ENCODE measurements at regions not wholly inside any gene's neighbourhood (a gene's known extent, or its start where the extent isn't known, plus 50 kb on each side); places are given as distances from the start of the nearest gene placed in this dataset.

DNA sequence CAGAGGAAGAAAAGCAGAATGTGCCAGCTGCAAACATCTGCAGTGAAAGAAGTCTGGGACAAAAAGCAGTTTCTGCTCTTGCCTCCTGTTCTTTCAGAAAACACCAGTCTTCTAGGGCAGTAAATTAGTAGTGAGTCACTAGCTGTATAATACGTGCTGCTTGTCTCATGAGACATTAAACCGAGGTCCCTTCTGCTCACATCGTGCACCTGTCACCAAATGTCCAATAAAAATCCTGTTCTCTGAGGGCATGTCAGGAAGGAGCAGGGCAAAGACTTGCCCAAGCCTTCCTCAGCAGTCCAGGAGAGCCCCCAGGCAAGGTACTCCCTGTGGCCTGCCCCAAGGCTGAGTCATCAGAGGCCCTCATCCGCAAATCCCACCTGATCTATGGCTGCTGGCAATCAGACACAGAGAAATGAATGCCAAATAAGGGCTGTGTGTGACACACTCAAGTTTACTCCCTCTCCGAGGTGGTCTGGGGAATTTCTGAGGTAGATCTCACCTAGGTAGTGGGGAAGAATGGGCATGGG is 255.3 kb upstream of the SMARCA2 start:
- Histone ChIP-seq H3K4me2 (no peak overlapping the region), H3K36me3 (replicated peaks; ENCODE audit: insufficient read depth, low read depth) (no peaks in the 10 kb centered on the region), H3K27ac (no peak overlapping the region), H3K79me2 (no peaks in the 10 kb centered on the region), H3K4me1 (ENCODE audit: insufficient read depth) (no peaks in the 10 kb centered on the region), H3K4me3 (no peak overlapping the region), H3K9me3 (ENCODE audit: low read depth) (no peaks in the 10 kb centered on the region), H3K9me2 (replicated peaks; ENCODE audit: insufficient read depth) (no peaks in the 10 kb centered on the region), H3K27me3 (no peaks in the 10 kb centered on the region), H2AFZ (no peak overlapping the region), H4K20me1 (ENCODE audit: insufficient read depth, poor library complexity, severe bottlenecking) (no peaks in the 10 kb centered on the region)
- 64% methylated on average over 5 of the region's 5 CpGs for WGBS (ENCODE audit: low lambda C conversion rate, missing lambda C conversion rate)
- no peak for DNase-seq (ENCODE audit: low spot score)
- TF ChIP-seq, protein P1, sequence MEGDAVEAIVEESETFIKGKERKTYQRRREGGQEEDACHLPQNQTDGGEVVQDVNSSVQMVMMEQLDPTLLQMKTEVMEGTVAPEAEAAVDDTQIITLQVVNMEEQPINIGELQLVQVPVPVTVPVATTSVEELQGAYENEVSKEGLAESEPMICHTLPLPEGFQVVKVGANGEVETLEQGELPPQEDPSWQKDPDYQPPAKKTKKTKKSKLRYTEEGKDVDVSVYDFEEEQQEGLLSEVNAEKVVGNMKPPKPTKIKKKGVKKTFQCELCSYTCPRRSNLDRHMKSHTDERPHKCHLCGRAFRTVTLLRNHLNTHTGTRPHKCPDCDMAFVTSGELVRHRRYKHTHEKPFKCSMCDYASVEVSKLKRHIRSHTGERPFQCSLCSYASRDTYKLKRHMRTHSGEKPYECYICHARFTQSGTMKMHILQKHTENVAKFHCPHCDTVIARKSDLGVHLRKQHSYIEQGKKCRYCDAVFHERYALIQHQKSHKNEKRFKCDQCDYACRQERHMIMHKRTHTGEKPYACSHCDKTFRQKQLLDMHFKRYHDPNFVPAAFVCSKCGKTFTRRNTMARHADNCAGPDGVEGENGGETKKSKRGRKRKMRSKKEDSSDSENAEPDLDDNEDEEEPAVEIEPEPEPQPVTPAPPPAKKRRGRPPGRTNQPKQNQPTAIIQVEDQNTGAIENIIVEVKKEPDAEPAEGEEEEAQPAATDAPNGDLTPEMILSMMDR (IDR thresholded peaks at IDR 0.05; ENCODE audit: poor library complexity): no peak
- TF ChIP-seq EZH2phosphoT487 (IDR thresholded peaks at IDR 0.05; ENCODE audit: low read depth, severe bottlenecking, unreplicated experiment) (no peak), EZH2 (IDR thresholded peaks at IDR 0.05; ENCODE audit: borderline replicate concordance) (no peak)

DNA sequence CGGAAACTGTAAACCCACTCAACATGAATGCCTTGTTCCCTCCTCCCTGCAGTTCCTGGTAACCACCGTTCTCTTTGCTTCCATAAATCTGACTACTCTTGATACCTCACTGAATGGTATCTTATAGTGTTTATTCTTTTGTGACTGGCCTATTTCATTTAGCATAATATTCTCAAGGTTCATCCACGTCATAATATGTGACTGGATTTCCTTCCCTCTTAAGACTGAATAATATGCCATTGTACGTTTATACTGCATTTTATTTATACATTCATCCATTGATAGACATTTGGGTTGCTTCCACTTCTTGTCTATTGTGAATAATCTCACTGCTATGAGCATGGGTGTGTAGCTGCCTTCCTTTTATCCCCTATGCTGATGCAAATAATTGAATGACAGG is 253.3 kb upstream of the SMARCA2 start:
- no peak overlapping the region for H3K4me3 ChIP-seq
- no peak for DNase-seq (ENCODE audit: low spot score)
- H3K27ac ChIP-seq: no peak overlapping the region
- 77% methylated on average over 4 of the region's 4 CpGs for WGBS (ENCODE audit: low lambda C conversion rate, missing lambda C conversion rate)
- H3K9me3 ChIP-seq (ENCODE audit: low read depth): no peaks in the 10 kb centered on the region
- H4K20me1 ChIP-seq (ENCODE audit: insufficient read depth, poor library complexity, severe bottlenecking): no peaks in the 10 kb centered on the region
- no peaks in the 10 kb centered on the region for H3K9me2 ChIP-seq (replicated peaks; ENCODE audit: insufficient read depth)
- no peaks in the 10 kb centered on the region for H3K79me2 ChIP-seq
- H3K4me1 ChIP-seq (ENCODE audit: insufficient read depth): no peaks in the 10 kb centered on the region
- H2AFZ ChIP-seq: no peak overlapping the region
- H3K4me2 ChIP-seq: no peak overlapping the region
- H3K27me3 ChIP-seq: no peaks in the 10 kb centered on the region
- H3K36me3 ChIP-seq (replicated peaks; ENCODE audit: insufficient read depth, low read depth): no peaks in the 10 kb centered on the region
- TF ChIP-seq, protein P1 (IDR thresholded peaks at IDR 0.05; ENCODE audit: poor library complexity): no peak
- TF ChIP-seq EZH2 (IDR thresholded peaks at IDR 0.05; ENCODE audit: borderline replicate concordance): no peak
- TF ChIP-seq EZH2phosphoT487 (IDR thresholded peaks at IDR 0.05; ENCODE audit: low read depth, severe bottlenecking, unreplicated experiment): no peak

DNA sequence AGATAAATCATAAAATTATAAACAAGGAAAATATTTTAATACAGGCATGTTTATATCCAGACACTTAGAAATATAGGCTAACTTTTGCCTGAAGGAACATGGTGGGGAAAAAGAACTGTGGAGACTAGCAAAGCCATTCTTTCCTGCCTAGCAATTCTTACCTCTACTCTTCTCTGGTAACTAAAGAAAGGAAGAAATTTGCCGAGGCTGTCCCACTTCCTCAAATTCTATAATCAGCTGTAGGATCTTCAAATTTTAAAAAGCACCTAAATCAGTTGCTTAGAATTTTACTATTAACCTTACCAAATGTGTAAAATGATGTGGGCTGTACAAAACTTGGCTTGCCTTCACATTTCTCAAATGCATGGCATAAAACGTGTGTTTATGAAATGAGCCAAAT is 249.1 kb upstream of the SMARCA2 start:
- WGBS (ENCODE audit: low lambda C conversion rate, missing lambda C conversion rate): 70% methylated on average over 2 of the region's 2 CpGs
- DNase-seq (ENCODE audit: low spot score): no peak
- H2AFZ ChIP-seq: no peak overlapping the region
- no peaks in the 10 kb centered on the region for H3K9me2 ChIP-seq (replicated peaks; ENCODE audit: insufficient read depth)
- H3K27ac ChIP-seq: no peak overlapping the region
- no peaks in the 10 kb centered on the region for H3K27me3 ChIP-seq
- H3K36me3 ChIP-seq (replicated peaks; ENCODE audit: insufficient read depth, low read depth): no peaks in the 10 kb centered on the region
- H3K4me2 ChIP-seq: no peak overlapping the region
- no peaks in the 10 kb centered on the region for H3K79me2 ChIP-seq
- no peaks in the 10 kb centered on the region for H3K9me3 ChIP-seq (ENCODE audit: low read depth)
- TF ChIP-seq, protein P1 (IDR thresholded peaks at IDR 0.05; ENCODE audit: poor library complexity): no peak
- no peak for TF ChIP-seq EZH2phosphoT487 (IDR thresholded peaks at IDR 0.05; ENCODE audit: low read depth, severe bottlenecking, unreplicated experiment)
- no peak for TF ChIP-seq EZH2 (IDR thresholded peaks at IDR 0.05; ENCODE audit: borderline replicate concordance)
- no peaks in the 10 kb centered on the region for H4K20me1 ChIP-seq (ENCODE audit: insufficient read depth, poor library complexity, severe bottlenecking)
- no peaks in the 10 kb centered on the region for H3K4me1 ChIP-seq (ENCODE audit: insufficient read depth)
- H3K4me3 ChIP-seq: no peak overlapping the region

DNA sequence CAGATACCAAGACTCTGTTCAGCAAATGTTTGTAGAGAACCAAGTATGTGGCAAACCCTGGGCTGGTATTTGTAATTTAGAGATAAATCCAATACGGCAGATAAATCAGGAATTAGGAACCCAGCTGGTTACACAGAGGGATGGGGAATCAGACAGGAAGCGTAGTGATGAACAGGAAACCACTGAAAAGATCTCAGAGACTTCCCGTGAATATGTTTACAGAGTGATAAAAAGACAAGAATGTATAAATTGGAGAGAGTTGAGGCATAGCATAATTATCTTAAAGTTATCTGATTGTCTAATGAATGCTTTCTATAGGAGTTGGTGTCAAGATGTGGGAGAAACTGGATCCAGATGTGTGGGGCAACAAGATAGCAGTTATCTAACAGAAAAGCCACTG is 246.6 kb upstream of the SMARCA2 start:
- no peak overlapping the region for H3K27ac ChIP-seq
- no peak overlapping the region for H3K4me3 ChIP-seq
- 71% methylated on average over 3 of the region's 3 CpGs for WGBS (ENCODE audit: low lambda C conversion rate, missing lambda C conversion rate)
- H4K20me1 ChIP-seq (ENCODE audit: insufficient read depth, poor library complexity, severe bottlenecking): no peaks in the 10 kb centered on the region
- DNase-seq (ENCODE audit: low spot score): no peak
- no peak overlapping the region for H2AFZ ChIP-seq
- TF ChIP-seq, protein P1 (IDR thresholded peaks at IDR 0.05; ENCODE audit: poor library complexity): no peak
- TF ChIP-seq EZH2 (IDR thresholded peaks at IDR 0.05; ENCODE audit: borderline replicate concordance) (no peak), EZH2phosphoT487 (IDR thresholded peaks at IDR 0.05; ENCODE audit: low read depth, severe bottlenecking, unreplicated experiment) (no peak)
- H3K9me2 ChIP-seq (replicated peaks; ENCODE audit: insufficient read depth): no peaks in the 10 kb centered on the region
- H3K79me2 ChIP-seq: no peaks in the 10 kb centered on the region
- no peaks in the 10 kb centered on the region for H3K9me3 ChIP-seq (ENCODE audit: low read depth)
- no peaks in the 10 kb centered on the region for H3K36me3 ChIP-seq (replicated peaks; ENCODE audit: insufficient read depth, low read depth)
- H3K4me1 ChIP-seq (ENCODE audit: insufficient read depth): no peaks in the 10 kb centered on the region
- no peaks in the 10 kb centered on the region for H3K27me3 ChIP-seq
- no peak overlapping the region for H3K4me2 ChIP-seq

Data from hepatocyte (in vitro differentiated cells).